GM19397 (cell line): ENCODE measurements at regions not wholly inside any gene's neighbourhood (a gene's known extent, or its start where the extent isn't known, plus 50 kb on each side); places are given as distances from the start of the nearest gene placed in this dataset.
"Not testable (repeated sequence)": the region's sequence is repeated elsewhere in the genome, so short reads cannot be mapped to it uniquely, and the experiment has no call there.

ENCODE experiments used
- ATAC-seq: cut with Tn5 transposase; IDR thresholded peaks from one replicate; pipeline ENCODE4 v1.9.1; 2021; ENCODE audit warnings: mild to moderate bottlenecking, moderate library complexity; ENCODE audit not compliant: unreplicated experiment

- ATAC-seq = no peak
Measured at GRCh38 chr7:110412614-110413013, 678.3 kb upstream of the LRRN3 start.

- ATAC-seq = no peak
Measured at GRCh38 chr7:110413038-110413437, 677.9 kb upstream of the LRRN3 start.

GRCh38 chr7:110417611-110418010 lies 673.3 kb upstream of the LRRN3 start:
- ATAC-seq = no peak

- ATAC-seq = no peak
Measured at GRCh38 chr7:110418659-110419280, 672.2 kb upstream of the LRRN3 start.

- no peak for ATAC-seq
Measured at GRCh38 chr7:110420788-110421187, 670.1 kb upstream of the LRRN3 start.

- ATAC-seq = no peak
Measured at GRCh38 chr7:110421490-110422241, 669.3 kb upstream of the LRRN3 start.

GRCh38 chr7:110432061-110432553 lies 658.8 kb upstream of the LRRN3 start:
- ATAC-seq = no peak

DNA sequence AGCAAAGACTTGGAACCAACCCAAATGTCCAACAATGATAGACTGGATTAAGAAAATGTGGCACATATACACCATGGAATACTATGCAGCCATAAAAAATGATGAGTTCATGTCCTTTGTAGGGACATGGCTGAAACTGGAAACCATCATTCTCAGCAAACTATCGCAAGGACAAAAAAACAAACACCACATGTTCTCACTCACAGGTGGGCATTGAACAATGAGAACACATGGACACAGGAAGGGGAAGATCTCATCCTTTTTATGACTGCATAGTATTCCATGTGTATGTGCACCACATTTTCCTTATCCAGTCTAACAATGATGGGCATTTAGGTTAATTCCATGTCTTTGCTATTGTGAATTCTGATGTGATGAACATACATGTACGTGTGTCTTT lies 652.0 kb upstream of the LRRN3 start:
- ATAC-seq = not testable (repeated sequence)

GRCh38 chr7:110442381-110442837 lies 648.5 kb upstream of the LRRN3 start:
- ATAC-seq = peak; percentile 65

DNA sequence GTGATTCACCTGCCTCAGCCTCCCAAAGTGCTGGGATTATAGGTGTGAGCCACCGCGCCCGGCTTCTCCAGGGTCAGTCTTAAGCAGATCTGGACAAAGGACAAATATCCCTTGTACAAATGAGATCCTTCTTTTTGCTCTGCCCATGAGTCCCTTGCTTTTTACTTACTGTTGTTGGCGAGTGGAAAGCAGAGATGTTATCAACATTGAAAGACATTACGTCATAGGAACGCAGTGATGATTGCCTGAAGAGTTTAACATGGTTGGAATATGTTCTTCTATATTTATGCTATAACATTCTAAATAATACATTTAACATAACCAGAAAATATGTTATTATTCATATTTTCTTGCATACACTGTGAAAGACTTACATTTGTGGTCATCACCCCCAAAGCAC lies 644.3 kb upstream of the LRRN3 start:
- no peak for ATAC-seq

DNA sequence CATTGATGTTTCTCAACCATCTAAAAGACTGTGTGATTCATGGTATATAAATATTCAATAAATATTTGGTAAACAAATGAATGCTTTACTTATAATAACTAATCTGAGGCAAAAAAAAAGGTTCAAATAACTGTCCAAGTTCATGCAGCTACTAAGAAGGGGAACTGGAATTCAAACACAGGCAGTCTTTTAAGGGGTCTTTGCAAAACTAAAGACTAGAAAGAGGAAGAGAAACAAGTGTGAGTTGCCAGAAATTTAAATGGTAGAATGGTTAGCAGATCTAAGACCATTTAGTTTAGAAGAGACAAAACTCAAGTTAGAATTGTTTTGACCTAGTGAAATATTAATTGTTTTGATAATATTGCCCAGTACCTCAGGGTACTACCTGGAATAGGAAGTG lies 642.0 kb upstream of the LRRN3 start:
- ATAC-seq = peak; percentile 62

DNA sequence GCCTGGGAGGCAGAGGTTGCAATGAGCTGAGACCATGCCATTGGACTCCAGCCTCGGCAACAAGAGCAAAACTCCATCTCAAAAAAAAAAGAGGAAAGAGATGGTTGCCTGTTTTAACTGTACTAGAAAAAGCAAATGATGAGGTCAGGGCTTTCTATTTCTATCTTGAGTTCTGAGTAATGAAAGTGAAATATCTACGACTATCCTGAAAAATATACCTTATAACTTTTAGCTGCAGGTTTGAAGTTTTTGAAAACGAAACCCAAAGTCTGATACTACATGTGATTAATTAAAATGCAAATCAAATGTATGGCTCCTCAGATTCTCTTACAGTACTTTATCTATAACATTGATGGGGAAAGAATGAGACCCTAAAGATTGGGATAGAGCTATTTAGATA lies 636.2 kb upstream of the LRRN3 start:
- no peak for ATAC-seq

GRCh38 chr7:110461621-110462020 lies 629.3 kb upstream of the LRRN3 start:
- ATAC-seq = no peak

DNA sequence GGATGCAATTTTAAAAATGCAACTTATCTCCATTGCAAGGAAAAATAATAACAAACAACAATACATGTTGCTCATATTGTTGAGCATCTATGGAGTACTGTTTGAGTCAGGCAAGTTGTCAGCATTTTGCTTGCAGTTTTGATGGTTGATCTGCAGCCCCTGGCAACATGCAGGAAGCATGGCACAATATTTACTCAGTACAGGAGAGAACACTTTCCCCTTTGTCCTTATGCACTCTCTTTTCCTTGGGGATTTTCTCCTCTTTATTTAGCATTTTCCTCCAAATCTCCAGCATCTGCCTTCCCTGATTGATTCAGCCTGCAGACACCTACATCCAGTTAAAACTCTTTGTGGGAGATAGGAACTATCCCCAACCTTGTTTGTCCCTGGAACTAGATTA lies 620.5 kb upstream of the LRRN3 start:
- no peak for ATAC-seq

DNA sequence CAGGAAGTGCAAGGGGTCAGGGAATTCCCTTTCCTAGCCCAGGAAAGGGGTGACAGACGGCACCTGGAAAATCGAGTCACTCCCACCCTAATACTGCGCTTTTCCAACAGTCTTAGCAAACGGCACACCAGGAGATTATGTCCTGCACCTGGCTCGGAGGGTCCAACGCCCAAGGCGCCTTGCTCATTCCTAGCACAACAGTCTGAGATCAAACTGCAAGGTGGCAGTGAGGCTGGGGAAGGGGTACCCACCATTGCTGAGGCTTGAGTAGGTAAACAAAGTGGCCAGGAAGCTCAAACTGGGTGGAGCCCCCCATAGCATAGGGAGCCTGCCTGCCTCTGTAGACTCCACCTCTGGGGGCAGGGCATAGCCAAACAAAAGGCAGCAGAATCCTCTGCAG lies 618.5 kb upstream of the LRRN3 start:
- ATAC-seq = not testable (repeated sequence)

GRCh38 chr7:110480964-110481363 lies 610.0 kb upstream of the LRRN3 start:
- no peak for ATAC-seq

DNA sequence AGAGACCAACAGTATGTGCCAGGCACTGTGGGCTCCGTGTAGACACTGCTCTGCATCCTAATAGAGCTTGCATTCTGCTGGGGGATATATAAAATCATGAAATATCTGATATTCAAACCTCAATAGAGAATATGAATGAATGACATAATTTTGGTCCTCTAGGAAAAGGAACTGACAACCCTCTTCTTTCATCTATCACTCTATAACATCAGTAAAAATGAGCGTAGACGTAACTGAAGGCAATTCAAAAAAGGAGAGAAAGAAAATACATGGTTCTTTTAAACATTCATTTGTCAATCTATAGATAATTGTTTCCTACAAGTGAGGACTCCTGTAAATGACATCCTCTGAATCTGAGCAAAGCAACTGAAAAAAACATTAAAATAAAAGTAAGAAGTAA lies 607.4 kb upstream of the LRRN3 start:
- no peak for ATAC-seq

DNA sequence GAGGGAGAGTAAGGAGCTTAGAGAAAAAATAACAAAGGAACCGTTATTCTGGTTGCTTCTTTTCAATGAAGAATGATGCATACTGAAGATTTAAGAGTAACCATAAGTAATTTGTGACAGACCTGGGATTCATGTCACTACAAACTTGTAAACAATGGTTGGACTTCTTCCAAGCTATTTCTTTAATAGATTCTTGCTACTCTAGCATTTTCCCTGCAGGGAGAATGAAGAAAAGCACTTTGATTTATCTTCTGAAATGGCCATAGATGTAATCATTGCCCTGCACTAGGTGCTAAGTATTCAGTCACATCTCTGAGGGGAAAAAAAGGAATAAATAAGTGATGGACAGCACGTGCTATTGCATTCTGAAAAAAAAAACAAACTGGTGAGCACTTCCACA lies 606.6 kb upstream of the LRRN3 start:
- no peak for ATAC-seq

DNA sequence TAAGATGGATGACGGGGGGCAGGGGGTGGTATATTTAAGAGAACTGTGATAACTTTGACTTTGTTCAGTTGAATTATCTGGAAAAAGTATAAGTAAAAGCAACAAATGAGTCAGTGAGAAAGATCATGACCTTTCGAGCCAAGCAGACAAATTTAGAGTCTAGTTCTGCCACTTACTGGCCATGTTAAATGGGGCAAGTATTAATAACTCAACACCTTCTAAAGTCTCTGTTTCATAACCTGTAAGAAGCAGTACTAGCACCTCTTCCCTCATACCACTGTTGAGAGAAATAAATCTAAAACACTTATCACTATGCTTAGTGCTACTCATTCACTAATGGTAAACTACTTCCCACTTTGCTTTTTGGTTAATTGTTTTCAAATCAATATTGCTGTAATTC lies 604.4 kb upstream of the LRRN3 start:
- ATAC-seq = no peak

DNA sequence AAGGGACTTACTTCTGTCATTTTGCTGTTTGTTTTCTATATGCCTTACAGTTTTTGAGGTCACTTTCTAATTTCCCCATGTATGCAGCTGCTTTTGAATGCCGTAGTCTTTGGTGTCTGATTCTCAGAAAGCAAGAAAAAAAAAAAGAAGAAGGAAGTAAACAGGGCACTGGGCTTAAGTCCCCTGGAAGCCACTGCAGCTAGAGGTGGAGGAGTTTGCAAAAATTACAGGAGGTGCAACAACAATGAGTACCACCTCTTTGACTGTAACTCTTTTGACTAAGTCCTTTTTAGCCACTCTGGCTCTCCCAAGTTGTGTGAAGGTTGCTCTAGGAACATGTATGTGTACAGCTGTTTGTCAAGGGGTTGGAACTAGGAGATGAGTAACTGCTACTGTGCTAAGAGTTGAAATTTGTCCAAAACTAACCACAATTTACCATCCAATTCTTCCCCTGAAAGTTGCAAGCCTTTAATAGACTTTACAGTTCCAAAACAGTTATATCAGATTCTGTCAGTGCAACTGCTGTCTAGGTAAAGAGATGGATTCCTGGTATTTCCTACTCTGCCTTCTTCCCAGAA lies 588.0 kb upstream of the LRRN3 start:
- no peak for ATAC-seq

DNA sequence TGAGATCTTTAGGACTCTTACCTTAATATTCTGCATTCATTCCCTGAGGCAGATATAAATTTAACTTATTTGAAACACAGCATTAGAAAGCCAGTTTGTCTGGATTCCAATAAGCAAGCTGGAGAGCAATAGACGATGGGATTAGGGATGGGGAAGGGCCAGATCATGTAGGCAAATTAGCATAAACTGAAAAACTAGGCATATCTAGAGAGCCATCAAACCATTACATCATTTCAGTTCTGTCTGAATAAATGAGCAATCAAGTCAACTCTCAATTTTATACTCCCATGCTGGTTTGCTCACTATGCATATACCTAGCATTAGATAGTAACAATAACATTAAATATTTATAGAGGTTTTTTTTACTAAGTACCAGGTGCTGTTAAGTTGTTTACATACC lies 583.6 kb upstream of the LRRN3 start:
- ATAC-seq = no peak

DNA sequence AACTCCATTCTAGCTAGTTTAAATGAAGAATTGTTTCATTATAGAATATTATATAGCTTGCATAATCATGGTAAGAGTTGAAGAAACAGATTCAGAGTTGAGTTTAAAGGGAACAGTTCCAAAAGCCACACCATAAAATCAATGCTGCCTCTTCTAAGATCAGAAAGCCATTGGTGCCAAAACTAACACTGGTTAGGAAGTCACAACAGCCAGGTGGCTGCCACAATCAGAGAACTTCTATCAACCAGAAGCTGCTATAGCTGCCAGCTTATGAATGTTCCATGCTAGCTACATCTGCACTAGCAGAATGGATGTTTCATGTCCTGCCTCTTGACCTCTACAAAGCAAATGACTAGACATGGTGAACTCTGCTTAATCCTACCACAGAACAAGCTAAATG lies 583.1 kb upstream of the LRRN3 start:
- ATAC-seq = no peak
